PC-3 (cell line): ENCODE measurements at regions not wholly inside any gene's neighbourhood (a gene's known extent, or its start where the extent isn't known, plus 50 kb on each side); places are given as distances from the start of the nearest gene placed in this dataset.

ENCODE experiments used
- ATAC-seq: fragments of 200-7000 bp; cut with Tn5 transposase; 2 replicates; pipeline ENCODE4 v1.9.1; 2020; ENCODE audit warnings: mild to moderate bottlenecking, moderate library complexity
- BruUV-seq: library from RNA; stranded (reverse); fragments of 400-500 nt; replicated peaks from 2 replicates; lab custom pipeline; 2021; lab: Mats Ljungman, UMichigan
- CTCF ChIA-PET: fragments of 300-600 bp; sonication (Branson Sonifier 250); formaldehyde crosslinking; loops from one replicate; lab custom pipeline; 2022; ENCODE audit warnings: antibody characterized with exemption; lab: Charles Lee
- POLR2A ChIA-PET: fragments of 300-600 bp; sonication (Branson Sonifier 250); formaldehyde crosslinking; loops from one replicate; lab custom pipeline; 2022; ENCODE audit warnings: antibody characterized with exemption; ENCODE audit not compliant: unreplicated experiment; lab: Charles Lee
- DNase-seq: peaks from one replicate; pipeline ENCODE4 v3.0.0-alpha.2; 2015
- H2AFZ ChIP-seq: fragments of 300-600 bp; sonication (generic); 2 replicates; pipeline ENCODE4 v1.6.0; 2016; ENCODE audit warnings: antibody characterized with exemption, low read length
- H3F3A ChIP-seq: fragments of 300-600 bp; sonication (generic); one replicate; pipeline ENCODE4 v1.6.0; 2017; ENCODE audit warnings: antibody characterized with exemption, low read length, control low read depth, mild to moderate bottlenecking; ENCODE audit not compliant: unreplicated experiment
- H3K27ac ChIP-seq: fragments of 300-600 bp; sonication (generic); 2 replicates; pipeline ENCODE4 v1.5.1; 2016; ENCODE audit warnings: mild to moderate bottlenecking, low read length
- H3K27me3 ChIP-seq: fragments of 300-600 bp; sonication (generic); 2 replicates; pipeline ENCODE4 v1.6.1; 2016; ENCODE audit warnings: low read length, mixed read lengths
- H3K36me3 ChIP-seq: fragments of 300-600 bp; sonication (generic); 2 replicates; pipeline ENCODE4 v1.6.1; 2016; ENCODE audit warnings: low read depth, mixed run types, low read length, mixed read lengths
- H3K4me1 ChIP-seq: fragments of 300-600 bp; sonication (generic); 2 replicates; pipeline ENCODE4 v1.5.1; 2016; ENCODE audit warnings: low read length; ENCODE audit not compliant: insufficient read depth
- H3K4me2 ChIP-seq: fragments of 300-600 bp; sonication (generic); 2 replicates; pipeline ENCODE4 v1.6.0; 2016; ENCODE audit warnings: low read length
- H3K4me3 ChIP-seq: fragments of 300-600 bp; sonication (generic); 2 replicates; pipeline ENCODE4 v1.5.1; 2016; ENCODE audit warnings: mild to moderate bottlenecking, low read length, mixed read lengths
- H3K79me2 ChIP-seq: fragments of 300-600 bp; sonication (generic); 2 replicates; pipeline ENCODE4 v1.6.1; 2017; ENCODE audit warnings: low read length, mixed read lengths
- H3K9ac ChIP-seq: fragments of 300-600 bp; sonication (generic); 2 replicates; pipeline ENCODE4 v1.6.0; 2016; ENCODE audit warnings: mild to moderate bottlenecking, low read length
- H3K9me2 ChIP-seq: fragments of 300-600 bp; sonication (generic); replicated peaks from 2 replicates; pipeline ENCODE4 v1.6.1; 2016; ENCODE audit warnings: mixed run types, low read length, mixed read lengths
- H3K9me3 ChIP-seq: fragments of 300-600 bp; sonication (generic); 2 replicates; pipeline ENCODE4 v1.6.1; 2016; ENCODE audit warnings: low read length, mixed read lengths
- H4K20me1 ChIP-seq: fragments of 300-600 bp; sonication (generic); 2 replicates; pipeline ENCODE4 v1.6.1; 2016; ENCODE audit warnings: low read length, mixed read lengths
- CTCF ChIP-seq: fragments of 300-600 bp; sonication (generic); conservative IDR thresholded peaks from 2 replicates; pipeline ENCODE4 v1.5.1; 2017; ENCODE audit warnings: antibody characterized with exemption, low read depth, mild to moderate bottlenecking, low read length
- EZH2 ChIP-seq: fragments of 300-600 bp; sonication (generic); IDR thresholded peaks from one replicate; pipeline ENCODE4 v1.6.1; 2017; ENCODE audit warnings: antibody characterized with exemption, mild to moderate bottlenecking, low read length; ENCODE audit not compliant: unreplicated experiment
- EZH2phosphoT487 ChIP-seq: fragments of 300-600 bp; sonication (generic); IDR thresholded peaks from 2 replicates; pipeline ENCODE4 v1.6.1; 2018; ENCODE audit warnings: mild to moderate bottlenecking, antibody characterized with exemption, low read length, borderline replicate concordance
- intact Hi-C: fragments of 100-400 bp; cut with micrococcal nuclease; formaldehyde crosslinking; loops from 2 replicates; pipeline ENCODE4 v1.9.0; 2023

DNA sequence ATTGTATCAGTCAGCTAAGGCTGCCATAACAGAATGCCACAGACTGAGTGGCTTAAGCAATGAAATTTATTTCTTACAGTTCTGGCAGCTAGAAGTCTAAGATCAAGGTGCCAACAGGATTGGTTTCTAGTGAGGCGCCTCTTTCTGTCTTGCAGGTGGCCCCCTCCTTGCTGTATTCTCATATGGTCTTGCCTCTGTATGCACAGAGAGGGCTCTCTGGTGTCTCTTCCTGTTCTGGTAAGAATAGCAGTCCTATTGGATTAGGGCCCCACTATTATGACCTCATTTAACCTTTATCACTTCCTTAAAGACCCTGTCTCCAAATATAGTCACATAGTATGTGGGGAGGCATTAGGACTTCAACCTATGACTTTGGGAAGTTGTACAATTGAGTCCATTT lies 253.9 kb downstream of the EDEM1 start:
- Histone ChIP-seq H3K27me3 (no peaks in the 10 kb centered on the region), H4K20me1 (no peaks in the 10 kb centered on the region), H3K27ac (no peak overlapping the region), H3K4me3 (no peak overlapping the region), H3K79me2 (no peaks in the 10 kb centered on the region), H2AFZ (no peak overlapping the region), H3K9me3 (no peaks in the 10 kb centered on the region), H3F3A (no peaks in the 10 kb centered on the region), H3K9ac (no peak overlapping the region), H3K4me1 (no peaks in the 10 kb centered on the region), H3K36me3 (no peaks in the 10 kb centered on the region), H3K4me2 (no peak overlapping the region), H3K9me2 (no peaks in the 10 kb centered on the region)
- BruUV-seq, result no TSS peak
- no peak for ATAC-seq
- intact Hi-C loops, result no loop called here
- TF ChIP-seq CTCF (no peak), EZH2phosphoT487 (no peak), EZH2 (no peak)
- ChIA-PET CTCF (no interaction called here), POLR2A (no interaction called here)
- no peak for DNase-seq

DNA sequence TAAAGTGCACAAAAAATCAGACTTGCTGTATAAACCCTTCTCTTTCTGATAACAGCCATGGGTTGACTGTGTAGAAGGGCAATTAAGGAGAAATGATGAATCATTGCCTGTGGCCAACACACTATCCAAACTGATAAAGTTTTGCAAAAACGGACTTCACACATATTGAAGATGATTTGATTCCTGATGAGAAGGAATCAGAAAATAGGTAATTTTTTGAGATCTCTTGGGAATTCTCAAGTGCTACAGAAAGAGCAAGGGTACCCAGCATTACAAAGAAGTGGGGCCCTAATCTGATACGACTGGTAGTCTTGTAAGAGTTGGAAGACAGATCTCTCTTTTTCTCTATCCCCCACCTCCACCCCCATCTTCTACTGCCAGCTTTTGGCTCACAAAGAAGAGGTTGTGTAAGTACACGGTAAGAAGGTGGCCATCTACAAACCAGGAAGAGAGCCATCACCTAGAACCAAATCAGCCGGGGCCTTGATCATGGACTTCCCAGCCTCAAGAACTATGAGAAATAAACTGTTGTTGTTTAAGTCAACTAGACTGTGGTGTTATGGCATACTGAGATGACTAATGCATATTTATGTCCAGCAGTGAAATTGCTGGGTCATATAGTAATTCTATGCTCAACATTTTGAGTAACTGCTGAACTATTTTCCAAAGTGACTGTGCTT lies 254.7 kb downstream of the EDEM1 start:
- Histone ChIP-seq H3K4me1 (no peaks in the 10 kb centered on the region), H3K27me3 (no peaks in the 10 kb centered on the region), H3K4me2 (no peak overlapping the region), H3K27ac (no peak overlapping the region), H4K20me1 (no peaks in the 10 kb centered on the region), H3K9ac (no peak overlapping the region), H3K9me3 (no peaks in the 10 kb centered on the region), H3K4me3 (no peak overlapping the region), H3K9me2 (no peaks in the 10 kb centered on the region), H3K36me3 (no peaks in the 10 kb centered on the region), H3K79me2 (no peaks in the 10 kb centered on the region), H3F3A (no peaks in the 10 kb centered on the region), H2AFZ (no peak overlapping the region)
- POLR2A ChIA-PET, result no interaction called here
- CTCF ChIA-PET, result no interaction called here
- TF ChIP-seq CTCF (no peak), EZH2 (no peak), EZH2phosphoT487 (no peak)
- ATAC-seq (no peak), DNase-seq (peak; percentile 63)
- BruUV-seq, result no TSS peak
- intact Hi-C loops, result no loop called here

DNA sequence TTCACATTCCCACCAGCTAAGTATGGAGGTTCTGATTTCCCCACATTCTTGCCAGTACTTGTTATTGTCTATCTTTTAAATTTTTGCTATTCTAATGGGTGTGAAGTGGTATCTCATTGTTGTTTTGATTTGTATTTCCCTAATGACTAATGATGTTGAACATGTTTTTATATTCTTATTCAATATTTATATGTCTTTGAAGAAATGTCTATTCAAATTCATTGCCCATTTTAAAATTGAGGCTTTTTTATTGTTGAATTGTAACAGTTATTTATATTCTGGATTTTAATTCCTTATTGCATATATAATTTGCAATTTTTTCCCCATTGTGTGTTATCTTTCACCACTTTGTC lies 255.3 kb downstream of the EDEM1 start:
- CTCF ChIA-PET, result no interaction called here
- H3K27ac ChIP-seq, result no peak overlapping the region
- BruUV-seq, result no TSS peak
- H4K20me1 ChIP-seq, result no peaks in the 10 kb centered on the region
- POLR2A ChIA-PET, result no interaction called here
- no peak for ATAC-seq
- no peaks in the 10 kb centered on the region for H3K79me2 ChIP-seq
- H3K4me3 ChIP-seq, result no peak overlapping the region
- no peak overlapping the region for H2AFZ ChIP-seq
- H3K36me3 ChIP-seq, result no peaks in the 10 kb centered on the region
- no peaks in the 10 kb centered on the region for H3F3A ChIP-seq
- intact Hi-C loops, result no loop called here
- TF ChIP-seq EZH2 (no peak), CTCF (no peak), EZH2phosphoT487 (no peak)
- no peak overlapping the region for H3K4me2 ChIP-seq
- no peak for DNase-seq
- no peaks in the 10 kb centered on the region for H3K9me2 ChIP-seq
- H3K9me3 ChIP-seq, result no peaks in the 10 kb centered on the region
- H3K9ac ChIP-seq, result no peak overlapping the region
- no peaks in the 10 kb centered on the region for H3K4me1 ChIP-seq
- no peaks in the 10 kb centered on the region for H3K27me3 ChIP-seq
